ENCODE measurements at regions not wholly inside any gene's neighbourhood (a gene's known extent, or its start where the extent isn't known, plus 50 kb on each side); places are given as distances from the start of the nearest gene placed in this dataset.

- no peak for DNase-seq
Observed at GRCh38 chr6:19432966-19433498, 404.1 kb upstream of the ID4 start.

GRCh38 chr6:19434065-19434464 lies 403.1 kb upstream of the ID4 start:
- DNase-seq = no peak

- DNase-seq = no peak
Observed at GRCh38 chr6:19435755-19436154, 401.4 kb upstream of the ID4 start.

GRCh38 chr6:19438566-19439353 lies 398.4 kb upstream of the ID4 start:
- DNase-seq = no peak

GRCh38 chr6:19440531-19440930 lies 396.6 kb upstream of the ID4 start:
- DNase-seq = no peak

- no peak for DNase-seq
Observed at GRCh38 chr6:19443411-19443810, 393.8 kb upstream of the ID4 start.

- no peak for DNase-seq
Observed at GRCh38 chr6:19444041-19444440, 393.1 kb upstream of the ID4 start.

- DNase-seq = no peak
Observed at GRCh38 chr6:19444481-19444880, 392.7 kb upstream of the ID4 start.

- DNase-seq = no peak
Observed at GRCh38 chr6:19446570-19446969, 390.6 kb upstream of the ID4 start.

GRCh38 chr6:19450651-19451050 lies 386.5 kb upstream of the ID4 start:
- no peak for DNase-seq

GRCh38 chr6:19452495-19452894 lies 384.7 kb upstream of the ID4 start:
- DNase-seq = no peak

GRCh38 chr6:19454001-19454720 lies 383.0 kb upstream of the ID4 start:
- no peak for DNase-seq

- DNase-seq = no peak
Observed at GRCh38 chr6:19454721-19455392, 382.3 kb upstream of the ID4 start.

GRCh38 chr6:19463250-19463649 lies 373.9 kb upstream of the ID4 start:
- no peak for DNase-seq

- DNase-seq = no peak
Observed at GRCh38 chr6:19463925-19464324, 373.2 kb upstream of the ID4 start.

GRCh38 chr6:19465256-19465655 lies 371.9 kb upstream of the ID4 start:
- no peak for DNase-seq

- no peak for DNase-seq
Observed at GRCh38 chr6:19465760-19466159, 371.4 kb upstream of the ID4 start.

GRCh38 chr6:19470333-19470732 lies 366.8 kb upstream of the ID4 start:
- DNase-seq = no peak

- DNase-seq = no peak
Observed at GRCh38 chr6:19472153-19472552, 365.0 kb upstream of the ID4 start.

GRCh38 chr6:19472850-19473249 lies 364.3 kb upstream of the ID4 start:
- no peak for DNase-seq

GRCh38 chr6:19477563-19477962 lies 359.6 kb upstream of the ID4 start:
- no peak for DNase-seq

- no peak for DNase-seq
Observed at GRCh38 chr6:19478273-19478672, 358.9 kb upstream of the ID4 start.

GRCh38 chr6:19478992-19479391 lies 358.2 kb upstream of the ID4 start:
- no peak for DNase-seq

GRCh38 chr6:19479551-19479950 lies 357.6 kb upstream of the ID4 start:
- DNase-seq = no peak
